ENCODE measurements at regions not wholly inside any gene's neighbourhood (a gene's known extent, or its start where the extent isn't known, plus 50 kb on each side); places are given as distances from the start of the nearest gene placed in this dataset.

DNA sequence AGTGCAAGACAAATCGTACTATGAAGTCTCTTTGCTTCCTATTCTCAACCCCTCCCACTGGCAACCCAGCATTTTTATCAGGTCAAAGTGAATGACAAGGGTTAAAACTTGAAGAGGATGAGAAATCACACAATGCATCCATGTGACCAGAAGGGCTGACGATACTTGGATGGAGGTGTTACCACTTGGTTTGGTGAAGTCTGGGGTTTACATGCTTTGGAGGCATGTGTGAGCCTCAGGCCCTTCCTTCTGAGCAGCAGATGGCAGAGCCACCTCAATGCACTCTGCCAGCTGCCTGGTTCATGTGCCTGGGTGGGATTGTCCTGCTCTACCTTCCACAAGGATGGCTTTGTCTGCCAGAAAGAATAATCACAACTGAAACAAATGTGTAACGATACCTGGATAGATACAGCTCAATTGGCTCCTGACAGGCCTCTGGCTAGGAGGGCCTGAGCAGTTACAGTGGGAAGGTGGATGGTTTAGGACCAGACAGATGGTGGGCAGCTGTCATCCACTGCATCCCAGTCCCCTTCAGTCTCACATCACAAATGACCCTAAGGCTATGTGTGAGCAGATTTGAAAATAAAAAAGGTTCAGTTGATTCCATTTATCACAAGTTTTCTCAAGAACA is 51.5 kb upstream of the CNIH3 start:
- ChIA-PET POLR2A (ENCODE audit: partially characterized antibody) (no interaction called here), CTCF (ENCODE audit: partially characterized antibody) (interaction anchor here (0.7 to 1.5 kb wide), 3 partner anchors 8 to 1381 kb away, joined by 3 to 4 read pairs (median 3); no protein-coding TSS in a partner anchor)
- FAIRE-seq (no peak), DNase-seq (ENCODE audit: low read depth in 1 of 2, low spot score in 2 of 2) (no peak)
- Histone ChIP-seq H3K23me2 (ENCODE audit: low read depth, low read length) (peaks cover 3% of the 10 kb centered on the region; the same call in 1 of the 2 replicates), H3K23ac (ENCODE audit: insufficient read length) (no peak overlapping the region), H2AFZ (ENCODE audit: low read length) (no peak overlapping the region), H2BK12ac (ENCODE audit: low read depth, low read length) (no peak overlapping the region), H4K20me1 (replicated peaks in 1 of 2; ENCODE audit: control insufficient read depth in 1 of 2, insufficient read depth in 2 of 2, low read length in 2 of 2) (no peaks in the 10 kb centered on the region), H3K4ac (replicated peaks; ENCODE audit: insufficient read length, low read depth, low read length) (no peak overlapping the region), H4K91ac (replicated peaks; ENCODE audit: insufficient read length, low read length) (no peak overlapping the region), H3K18ac (ENCODE audit: extremely low read depth, low read length) (no peak overlapping the region), H4K8ac (ENCODE audit: extremely low read depth, insufficient read depth, low read length) (no peak overlapping the region), H3K14ac (ENCODE audit: insufficient read length) (no peak overlapping the region), H2BK5ac (ENCODE audit: low read depth, low read length) (no peak overlapping the region), H3K27ac (ENCODE audit: low read depth, low read length) (no peak overlapping the region), H2BK20ac (ENCODE audit: low read length) (no peak overlapping the region), H3K79me2 (ENCODE audit: control insufficient read depth in 1 of 2, insufficient read depth in 2 of 2, low read length in 2 of 2) (no peaks in the 10 kb centered on the region), H3K4me1 (replicated peaks in 1 of 4; ENCODE audit: control insufficient read depth in 3 of 4, insufficient read depth in 4 of 4, low read length in 3 of 4) (no peaks in the 10 kb centered on the region), H3K4me3 (ENCODE audit: extremely low read depth in 1 of 4, insufficient read depth in 2 of 4, low read depth in 3 of 4, low read length in 4 of 4) (no peak overlapping the region), H3K79me1 (ENCODE audit: low read depth, low read length) (no peaks in the 10 kb centered on the region), H3K56ac (replicated peaks; ENCODE audit: insufficient read length, low read depth, low read length) (no peak overlapping the region), H3K27me3 (replicated peaks in 1 of 4; ENCODE audit: control insufficient read depth in 3 of 4, extremely low read depth in 1 of 4, insufficient read depth in 3 of 4, low read length in 3 of 4) (0 out of 7 replicates have a peak, but pooled peaks cover 0 to 2% (median 0%) of the 10 kb centered on the region in 4 experiments), H2BK120ac (replicated peaks; ENCODE audit: low read depth, low read length) (no peak overlapping the region), H3K4me2 (ENCODE audit: insufficient read depth in 1 of 2, low read depth in 2 of 2, low read length in 2 of 2) (no peak overlapping the region), H2BK15ac (ENCODE audit: low read length) (no peak overlapping the region), H3K9ac (replicated peaks in 1 of 4; ENCODE audit: extremely low read depth in 1 of 4, low read depth in 3 of 4, low read length in 3 of 4) (no peak overlapping the region), H4K5ac (ENCODE audit: insufficient read length, low read depth, low read length) (no peak overlapping the region), H3K36me3 (ENCODE audit: control insufficient read depth in 2 of 4, insufficient read depth in 4 of 4, low read length in 3 of 4) (no peaks in the 10 kb centered on the region), H2AK5ac (ENCODE audit: low read depth, low read length) (no peak overlapping the region), H3K9me3 (ENCODE audit: insufficient read depth in 2 of 2, low read depth in 1 of 2, low read length in 1 of 2) (peaks cover 12 to 15% of the 10 kb centered on the region in 2 experiments)
- no peak for TF ChIP-seq TAF7 (optimal IDR thresholded peaks at IDR 0.05; ENCODE audit: borderline replicate concordance, low read depth, low read length)
- TF ChIP-seq, protein P1, sequence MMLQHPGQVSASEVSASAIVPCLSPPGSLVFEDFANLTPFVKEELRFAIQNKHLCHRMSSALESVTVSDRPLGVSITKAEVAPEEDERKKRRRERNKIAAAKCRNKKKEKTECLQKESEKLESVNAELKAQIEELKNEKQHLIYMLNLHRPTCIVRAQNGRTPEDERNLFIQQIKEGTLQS (IDR thresholded peaks at IDR 0.05; ENCODE audit: insufficient read depth, low read depth, low read length): no peak
- no peak for TF ChIP-seq FOSL1 (IDR thresholded peaks at IDR 0.05; ENCODE audit: insufficient read depth, low read depth, low read length)
- WGBS, 2 experiments (ENCODE audit: extremely low coverage in 1 of 2, insufficient coverage in 1 of 2, insufficient read length in 1 of 2, insufficient replicate concordance in 2 of 2, low coverage in 1 of 2, low lambda C conversion rate in 2 of 2, missing lambda C conversion rate in 1 of 2): 86% methylated on average over 3 of the region's 3 CpGs; no CpG with 5 or more reads in 1 of the 2 experiments

Measured in H1 (cell line).